CD14-positive monocyte (primary cell): ENCODE measurements at regions not wholly inside any gene's neighbourhood (a gene's known extent, or its start where the extent isn't known, plus 50 kb on each side); places are given as distances from the start of the nearest gene placed in this dataset.

Experiments
- DNase-seq, 3 donors: peaks; one replicate each; pipeline ENCODE4 v3.0.0-alpha.2; 2011 to 2022
- H2AFZ ChIP-seq: 2 replicates; pipeline ENCODE4 v1.6.0; 2012; ENCODE audit warnings: mild to moderate bottlenecking, low read depth, low read length, inconsistent platforms; ENCODE audit not compliant: insufficient read depth, poor library complexity, severe bottlenecking
- H3K27ac ChIP-seq, 2 donors: 1 replicate in 1 of 2; 2 replicates in 1 of 2; pipeline ENCODE4 v1.5.1; 2012 to 2013; ENCODE audit warnings: low read length in 2 of 2, control low read depth in 1 of 2, inconsistent platforms in 1 of 2, low read depth in 1 of 2, mild to moderate bottlenecking in 1 of 2
- H3K27me3 ChIP-seq, 2 donors: one replicate each; pipeline versions ENCODE4 v1.6.0 to v1.6.1; 2011 to 2013; ENCODE audit warnings: low read length in 2 of 2; ENCODE audit not compliant: control insufficient read depth in 2 of 2, insufficient read depth in 2 of 2
- H3K36me3 ChIP-seq, 2 donors: replicated peaks in 1 of 2; 1 replicate in 1 of 2; 2 replicates in 1 of 2; pipeline versions ENCODE4 v1.5.1 to v1.6.1; 2012 to 2013; ENCODE audit warnings: low read length in 2 of 2, control low read depth in 1 of 2, inconsistent platforms in 1 of 2, mild to moderate bottlenecking in 1 of 2; ENCODE audit not compliant: insufficient read depth in 2 of 2, control insufficient read depth in 1 of 2
- H3K4me1 ChIP-seq, 2 donors: 1 replicate in 1 of 2; 2 replicates in 1 of 2; pipeline versions ENCODE4 v1.5.1 to v1.6.1; 2012 to 2013; ENCODE audit warnings: low read length in 2 of 2, control low read depth in 1 of 2, inconsistent platforms in 1 of 2, mild to moderate bottlenecking in 1 of 2, moderate library complexity in 1 of 2; ENCODE audit not compliant: insufficient read depth in 2 of 2, control insufficient read depth in 1 of 2
- H3K4me2 ChIP-seq: replicated peaks from 2 replicates; pipeline ENCODE3; 2012; ENCODE audit warnings: low read length, moderate library complexity, mild to moderate bottlenecking; ENCODE audit not compliant: poor library complexity, severe bottlenecking; ENCODE audit errors: extremely low read depth
- H3K4me3 ChIP-seq, 3 experiments: fragments of 200-600 bp in 1 of 3; sonication (generic) in 1 of 3; replicated peaks in 1 of 3; 1 replicate in 2 of 3; 2 replicates in 1 of 3; pipeline ENCODE4 v1.5.1; 2011 to 2013; ENCODE audit warnings: low read length in 3 of 3, mild to moderate bottlenecking in 3 of 3, control low read depth in 2 of 3, low read depth in 2 of 3, inconsistent platforms in 1 of 3, moderate library complexity in 1 of 3
- H3K79me2 ChIP-seq: 2 replicates; pipeline ENCODE4 v1.6.0; 2012; ENCODE audit warnings: mild to moderate bottlenecking, control low read depth, inconsistent platforms, low read length, moderate library complexity; ENCODE audit not compliant: insufficient read depth
- H3K9ac ChIP-seq: 2 replicates; pipeline ENCODE4 v1.6.0; 2017; ENCODE audit warnings: low read length, mild to moderate bottlenecking; ENCODE audit not compliant: insufficient read depth, poor library complexity, severe bottlenecking
- H3K9me3 ChIP-seq, 2 donors: replicated peaks in 1 of 2; 1 replicate in 1 of 2; 2 replicates in 1 of 2; pipeline versions ENCODE4 v1.5.1 to v1.6.1; 2012 to 2013; ENCODE audit warnings: low read length in 2 of 2, control low read depth in 1 of 2; ENCODE audit not compliant: control insufficient read depth in 1 of 2, insufficient read depth in 1 of 2
- H4K20me1 ChIP-seq: 2 replicates; pipeline ENCODE4 v1.6.0; 2012; ENCODE audit warnings: mild to moderate bottlenecking, low read length, control low read depth, moderate library complexity; ENCODE audit not compliant: insufficient read depth
- H3K27ac Mint-ChIP-seq, 7 donors: one replicate each; pipeline ENCODE4 v1.8.0; 2020; ENCODE audit warnings: mild to moderate bottlenecking in 7 of 7, mixed read lengths in 7 of 7, moderate library complexity in 6 of 7, inconsistent platforms in 2 of 7
- H3K27me3 Mint-ChIP-seq, 3 donors: one replicate each; pipeline ENCODE4 v1.8.0; 2021 to 2022; ENCODE audit warnings: low read depth in 3 of 3, mild to moderate bottlenecking in 3 of 3, mixed read lengths in 3 of 3, moderate library complexity in 3 of 3, inconsistent platforms in 1 of 3
- H3K36me3 Mint-ChIP-seq, 2 donors: one replicate each; pipeline ENCODE4 v1.8.0; 2020; ENCODE audit warnings: mixed read lengths in 2 of 2, inconsistent platforms in 1 of 2, mild to moderate bottlenecking in 1 of 2
- H3K4me1 Mint-ChIP-seq: one replicate; pipeline ENCODE4 v1.8.0; 2020; ENCODE audit warnings: mild to moderate bottlenecking, mixed read lengths
- H3K4me3 Mint-ChIP-seq, 2 donors: one replicate each; pipeline ENCODE4 v1.8.0; 2020; ENCODE audit warnings: mild to moderate bottlenecking in 2 of 2, mixed read lengths in 2 of 2, moderate library complexity in 1 of 2
- H3K9me3 Mint-ChIP-seq, 7 donors: one replicate each; pipeline ENCODE4 v1.8.0; 2020 to 2022; ENCODE audit warnings: mixed read lengths in 7 of 7, mild to moderate bottlenecking in 6 of 7, moderate library complexity in 6 of 7, inconsistent platforms in 2 of 7
- WGBS: methylation state at CpG from one replicate; pipeline ENCODE4 v1.1.5; 2013; ENCODE audit warnings: missing lambda C conversion rate; ENCODE audit not compliant: insufficient coverage; 5-methylcytosine and 5-hydroxymethylcytosine counted together
- intact Hi-C, 2 donors: fragments of 100-400 bp; cut with micrococcal nuclease; formaldehyde crosslinking; loops; one replicate each; pipeline versions ENCODE4 v1.15.0 to v1.15.1; 2023
- TF ChIP-seq, protein P1 (sequence below): fragments of 200-600 bp; IDR thresholded peaks from one replicate; pipeline ENCODE4 v1.8.0; 2022; ENCODE audit warnings: antibody characterized with exemption, mild to moderate bottlenecking

DNA sequence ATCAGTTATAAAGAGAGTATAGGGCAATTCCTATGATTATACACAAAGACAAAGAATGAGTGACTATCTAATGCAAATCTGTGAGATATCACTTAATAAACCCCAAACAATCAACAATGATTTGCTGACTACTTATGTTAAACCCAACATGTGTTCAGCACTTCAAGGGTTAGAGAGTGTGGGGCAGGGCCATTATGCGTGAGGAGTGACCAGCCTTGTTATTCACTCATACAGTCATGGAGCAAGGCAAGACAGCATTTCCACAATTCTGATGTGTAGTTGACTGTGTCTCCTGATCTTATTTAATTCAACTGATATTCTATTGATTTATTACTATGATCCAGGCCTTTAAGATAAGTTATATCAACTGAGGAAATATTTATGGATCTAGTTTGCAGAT, 251.7 kb downstream of the CYRIA start:
- Histone ChIP-seq H3K4me3 (no peak overlapping the region), H2AFZ (no peak overlapping the region), H3K27ac (no peak overlapping the region), H3K4me2 (no peak overlapping the region), H3K27me3 (no peaks in the 10 kb centered on the region), H3K9me3 (no peaks in the 10 kb centered on the region), H3K4me1 (no peaks in the 10 kb centered on the region), H3K79me2 (no peaks in the 10 kb centered on the region), H3K9ac (no peak overlapping the region), H3K36me3 (no peaks in the 10 kb centered on the region), H4K20me1 (no peaks in the 10 kb centered on the region)
- Mint-ChIP-seq H3K9me3 (peaks cover 0 to 5% (median 0%) of the 10 kb centered on the region in 7 donors), H3K4me3 (no peak overlapping the region), H3K4me1 (no peaks in the 10 kb centered on the region), H3K36me3 (no peaks in the 10 kb centered on the region), H3K27ac (no peak overlapping the region), H3K27me3 (peaks cover 0 to 2% (median 0%) of the 10 kb centered on the region in 3 donors)
- TF ChIP-seq, protein P1, sequence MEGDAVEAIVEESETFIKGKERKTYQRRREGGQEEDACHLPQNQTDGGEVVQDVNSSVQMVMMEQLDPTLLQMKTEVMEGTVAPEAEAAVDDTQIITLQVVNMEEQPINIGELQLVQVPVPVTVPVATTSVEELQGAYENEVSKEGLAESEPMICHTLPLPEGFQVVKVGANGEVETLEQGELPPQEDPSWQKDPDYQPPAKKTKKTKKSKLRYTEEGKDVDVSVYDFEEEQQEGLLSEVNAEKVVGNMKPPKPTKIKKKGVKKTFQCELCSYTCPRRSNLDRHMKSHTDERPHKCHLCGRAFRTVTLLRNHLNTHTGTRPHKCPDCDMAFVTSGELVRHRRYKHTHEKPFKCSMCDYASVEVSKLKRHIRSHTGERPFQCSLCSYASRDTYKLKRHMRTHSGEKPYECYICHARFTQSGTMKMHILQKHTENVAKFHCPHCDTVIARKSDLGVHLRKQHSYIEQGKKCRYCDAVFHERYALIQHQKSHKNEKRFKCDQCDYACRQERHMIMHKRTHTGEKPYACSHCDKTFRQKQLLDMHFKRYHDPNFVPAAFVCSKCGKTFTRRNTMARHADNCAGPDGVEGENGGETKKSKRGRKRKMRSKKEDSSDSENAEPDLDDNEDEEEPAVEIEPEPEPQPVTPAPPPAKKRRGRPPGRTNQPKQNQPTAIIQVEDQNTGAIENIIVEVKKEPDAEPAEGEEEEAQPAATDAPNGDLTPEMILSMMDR = no peak
- DNase-seq = no peak
- intact Hi-C loops = no loop called here
- WGBS = no CpG with 5 or more reads among the region's 1 CpG

DNA sequence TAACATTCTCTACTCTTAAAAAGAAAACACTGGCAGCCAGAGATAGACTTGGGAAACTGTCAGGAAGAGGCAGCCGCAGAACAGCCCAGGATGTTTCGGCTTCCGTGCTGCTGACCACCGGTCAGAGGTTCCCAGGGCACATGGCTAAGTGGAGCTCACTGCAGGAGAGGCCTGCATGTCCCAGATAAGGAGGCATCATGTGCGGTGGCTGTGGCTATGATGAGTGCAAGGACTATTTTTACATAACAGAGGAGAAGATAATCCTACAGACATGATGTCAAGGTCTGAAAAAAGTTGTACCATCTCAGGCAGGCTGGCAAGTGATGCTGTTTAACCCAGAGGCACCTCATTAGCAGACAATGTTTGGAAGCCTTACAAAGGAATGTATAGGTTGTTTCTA, 252.3 kb downstream of the CYRIA start:
- Histone ChIP-seq H3K9ac (no peak overlapping the region), H3K4me3 (no peak overlapping the region), H3K36me3 (no peaks in the 10 kb centered on the region), H3K4me1 (no peaks in the 10 kb centered on the region), H3K27me3 (no peaks in the 10 kb centered on the region), H3K27ac (no peak overlapping the region), H4K20me1 (no peaks in the 10 kb centered on the region), H3K79me2 (no peaks in the 10 kb centered on the region), H3K9me3 (no peaks in the 10 kb centered on the region), H3K4me2 (no peak overlapping the region), H2AFZ (no peak overlapping the region)
- no peaks in the 10 kb centered on the region for H3K36me3 Mint-ChIP-seq
- H3K4me1 Mint-ChIP-seq = no peaks in the 10 kb centered on the region
- TF ChIP-seq, protein P1 = no peak
- no peak for DNase-seq
- intact Hi-C loops = no loop called here
- no peak overlapping the region for H3K27ac Mint-ChIP-seq
- H3K9me3 Mint-ChIP-seq = peaks cover 0 to 9% (median 0%) of the 10 kb centered on the region in 7 donors
- peaks cover 0 to 2% (median 0%) of the 10 kb centered on the region in 3 donors for H3K27me3 Mint-ChIP-seq
- WGBS = 20% methylated on average over 3 of the region's 5 CpGs
- H3K4me3 Mint-ChIP-seq = no peak overlapping the region
